HG02642 (cell line): ENCODE measurements at regions not wholly inside any gene's neighbourhood (a gene's known extent, or its start where the extent isn't known, plus 50 kb on each side); places are given as distances from the start of the nearest gene placed in this dataset.

Experiments used
- ATAC-seq: cut with Tn5 transposase; IDR thresholded peaks from one replicate; pipeline ENCODE4 v1.9.1; 2021; ENCODE audit warnings: mild to moderate bottlenecking; ENCODE audit not compliant: unreplicated experiment, poor library complexity

- no peak for ATAC-seq
These were observed 192.0 kb upstream of the HS3ST5 start for GRCh38 chr6:114534813-114535212.

GRCh38 chr6:114524081-114524480, 181.3 kb upstream of the HS3ST5 start:
- ATAC-seq = no peak

GRCh38 chr6:114523508-114523907, 180.7 kb upstream of the HS3ST5 start:
- ATAC-seq = no peak

GRCh38 chr6:114521926-114522325, 179.1 kb upstream of the HS3ST5 start:
- no peak for ATAC-seq

GRCh38 chr6:114520976-114521375, 178.2 kb upstream of the HS3ST5 start:
- no peak for ATAC-seq

GRCh38 chr6:114514170-114514569, 171.3 kb upstream of the HS3ST5 start:
- ATAC-seq = no peak

- no peak for ATAC-seq
These were observed 128.6 kb upstream of the HS3ST5 start for GRCh38 chr6:114471450-114471849.

GRCh38 chr6:114467931-114468330, 125.1 kb upstream of the HS3ST5 start:
- ATAC-seq = no peak

- ATAC-seq = no peak
These were observed 122.7 kb upstream of the HS3ST5 start for GRCh38 chr6:114465511-114465910.

- ATAC-seq = no peak
These were observed 111.0 kb upstream of the HS3ST5 start for GRCh38 chr6:114453737-114454276.

GRCh38 chr6:114452785-114453401, 110.1 kb upstream of the HS3ST5 start:
- ATAC-seq = no peak

- ATAC-seq = no peak
These were observed 107.8 kb upstream of the HS3ST5 start for GRCh38 chr6:114450631-114451030.

GRCh38 chr6:114449659-114450058, 106.8 kb upstream of the HS3ST5 start:
- ATAC-seq = no peak

- ATAC-seq = no peak
These were observed 103.5 kb upstream of the HS3ST5 start for GRCh38 chr6:114446342-114446741.

- ATAC-seq = no peak
These were observed 103.0 kb upstream of the HS3ST5 start for GRCh38 chr6:114445846-114446245.

GRCh38 chr6:114439411-114439810, 96.6 kb upstream of the HS3ST5 start:
- ATAC-seq = no peak

- ATAC-seq = no peak
These were observed 94.4 kb upstream of the HS3ST5 start for GRCh38 chr6:114437235-114437634.

- ATAC-seq = no peak
These were observed 93.9 kb upstream of the HS3ST5 start for GRCh38 chr6:114436691-114437090.

GRCh38 chr6:114435985-114436384, 93.2 kb upstream of the HS3ST5 start:
- no peak for ATAC-seq

GRCh38 chr6:114432400-114432799, 89.6 kb upstream of the HS3ST5 start:
- no peak for ATAC-seq

- ATAC-seq = no peak
These were observed 88.8 kb upstream of the HS3ST5 start for GRCh38 chr6:114431641-114432040.

- no peak for ATAC-seq
These were observed 87.8 kb upstream of the HS3ST5 start for GRCh38 chr6:114430534-114431124.
